GM12801 (cell line): ENCODE measurements at regions not wholly inside any gene's neighbourhood (a gene's known extent, or its start where the extent isn't known, plus 50 kb on each side); places are given as distances from the start of the nearest gene placed in this dataset.

ENCODE experiments used
- TF ChIP-seq, protein P1 (sequence below): IDR thresholded peaks from one replicate; pipeline ENCODE4 v1.5.1; 2011; ENCODE audit warnings: control low read depth; ENCODE audit not compliant: insufficient read length; ENCODE audit errors: extremely low read depth

DNA sequence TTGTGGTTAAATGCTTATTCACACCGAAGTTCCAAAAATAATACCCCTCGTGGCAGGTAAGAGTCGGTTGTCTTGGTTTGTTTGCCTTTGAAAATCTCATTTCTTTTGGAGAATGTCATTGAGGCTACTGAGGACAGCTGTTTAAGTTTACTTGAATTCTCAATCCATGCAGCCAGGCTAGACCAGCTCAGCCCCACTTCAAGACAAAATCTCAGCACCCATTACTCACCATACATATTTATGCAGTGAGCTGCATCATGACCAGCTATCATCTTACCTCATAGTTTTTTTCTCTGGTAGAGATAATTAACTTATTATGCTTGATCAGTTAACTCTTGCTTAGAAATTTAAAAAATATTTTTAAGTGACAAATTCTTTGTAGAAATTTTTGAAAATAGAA is 115.9 kb downstream of the HAUS1 start:
- TF ChIP-seq, protein P1, sequence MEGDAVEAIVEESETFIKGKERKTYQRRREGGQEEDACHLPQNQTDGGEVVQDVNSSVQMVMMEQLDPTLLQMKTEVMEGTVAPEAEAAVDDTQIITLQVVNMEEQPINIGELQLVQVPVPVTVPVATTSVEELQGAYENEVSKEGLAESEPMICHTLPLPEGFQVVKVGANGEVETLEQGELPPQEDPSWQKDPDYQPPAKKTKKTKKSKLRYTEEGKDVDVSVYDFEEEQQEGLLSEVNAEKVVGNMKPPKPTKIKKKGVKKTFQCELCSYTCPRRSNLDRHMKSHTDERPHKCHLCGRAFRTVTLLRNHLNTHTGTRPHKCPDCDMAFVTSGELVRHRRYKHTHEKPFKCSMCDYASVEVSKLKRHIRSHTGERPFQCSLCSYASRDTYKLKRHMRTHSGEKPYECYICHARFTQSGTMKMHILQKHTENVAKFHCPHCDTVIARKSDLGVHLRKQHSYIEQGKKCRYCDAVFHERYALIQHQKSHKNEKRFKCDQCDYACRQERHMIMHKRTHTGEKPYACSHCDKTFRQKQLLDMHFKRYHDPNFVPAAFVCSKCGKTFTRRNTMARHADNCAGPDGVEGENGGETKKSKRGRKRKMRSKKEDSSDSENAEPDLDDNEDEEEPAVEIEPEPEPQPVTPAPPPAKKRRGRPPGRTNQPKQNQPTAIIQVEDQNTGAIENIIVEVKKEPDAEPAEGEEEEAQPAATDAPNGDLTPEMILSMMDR: no peak

DNA sequence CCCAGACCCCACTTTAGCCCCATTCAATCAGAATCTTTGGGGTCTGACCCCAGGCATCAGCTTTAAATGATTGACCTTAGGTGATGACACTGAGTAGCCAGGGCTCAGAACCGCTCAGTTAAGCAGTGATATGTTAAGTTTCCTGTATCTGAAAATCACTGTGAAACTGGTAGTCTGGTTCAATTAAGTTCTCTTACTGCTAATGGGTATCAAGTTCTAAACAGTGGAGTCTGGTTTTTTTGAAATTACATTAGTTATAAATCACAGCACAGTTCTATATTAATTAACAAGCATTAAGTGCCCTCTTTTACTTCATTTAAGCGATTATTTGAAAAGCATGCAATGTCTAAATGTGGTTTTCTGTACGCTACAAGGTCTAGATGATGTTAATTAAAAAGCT is 117.9 kb downstream of the HAUS1 start:
- TF ChIP-seq, protein P1: no peak

DNA sequence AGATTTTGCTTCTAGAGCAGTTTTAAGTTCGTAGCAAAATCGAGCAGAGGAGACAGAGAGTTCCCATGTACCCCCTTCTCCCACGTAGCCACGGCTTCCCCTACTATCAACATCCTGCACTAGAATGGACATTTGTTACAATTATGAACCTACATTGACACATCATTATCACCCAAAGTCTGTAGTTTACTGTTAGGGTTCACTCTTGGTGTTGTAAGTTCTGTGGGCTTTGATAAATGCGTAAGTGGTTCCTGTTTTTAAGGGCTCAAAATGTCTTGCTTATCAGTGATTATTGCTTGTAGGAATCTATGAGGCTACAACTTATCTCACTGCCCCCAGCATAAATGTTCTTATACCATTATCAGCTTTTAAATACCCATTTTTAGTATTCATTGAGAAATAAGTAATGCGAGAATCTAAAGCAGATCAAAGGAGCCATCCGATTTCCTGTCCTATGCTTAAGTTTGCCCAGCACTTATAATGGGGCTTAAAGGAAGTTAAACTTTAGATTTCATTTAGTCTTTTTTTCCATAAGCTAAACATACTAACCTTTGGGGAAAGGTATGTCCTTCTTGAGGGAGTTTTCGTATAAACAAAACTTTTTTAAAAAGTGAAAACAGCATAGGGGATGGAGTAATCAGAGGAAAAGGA is 118.7 kb downstream of the HAUS1 start:
- TF ChIP-seq, protein P1: no peak

DNA sequence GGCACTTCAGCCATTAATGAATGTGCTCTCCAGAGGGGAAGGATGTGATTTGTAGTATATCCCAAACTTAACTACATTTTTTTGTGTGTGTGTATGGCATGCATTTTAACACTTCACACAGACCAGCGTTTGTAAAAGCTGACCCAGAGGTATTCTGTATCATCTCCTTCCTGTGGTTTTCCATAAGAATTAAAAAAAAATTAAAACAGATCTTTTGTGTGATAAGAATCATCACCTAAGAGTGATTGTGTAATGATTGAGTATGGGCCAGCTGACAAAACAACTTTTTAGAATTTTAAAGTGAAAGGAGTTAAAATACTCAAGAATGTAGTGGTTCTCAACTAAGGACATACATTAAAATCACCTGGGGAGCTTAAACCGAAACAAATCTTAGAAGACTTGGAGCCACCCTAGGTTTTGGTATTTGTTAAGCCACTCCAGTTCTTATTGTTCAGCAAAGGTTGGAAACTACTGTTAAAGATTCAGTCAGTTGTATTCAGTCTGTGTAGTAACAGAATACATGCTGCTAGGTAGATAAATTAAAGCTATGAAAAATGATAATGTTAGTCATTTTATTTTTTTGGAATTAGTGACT is 120.1 kb downstream of the HAUS1 start:
- TF ChIP-seq, protein P1: no peak

DNA sequence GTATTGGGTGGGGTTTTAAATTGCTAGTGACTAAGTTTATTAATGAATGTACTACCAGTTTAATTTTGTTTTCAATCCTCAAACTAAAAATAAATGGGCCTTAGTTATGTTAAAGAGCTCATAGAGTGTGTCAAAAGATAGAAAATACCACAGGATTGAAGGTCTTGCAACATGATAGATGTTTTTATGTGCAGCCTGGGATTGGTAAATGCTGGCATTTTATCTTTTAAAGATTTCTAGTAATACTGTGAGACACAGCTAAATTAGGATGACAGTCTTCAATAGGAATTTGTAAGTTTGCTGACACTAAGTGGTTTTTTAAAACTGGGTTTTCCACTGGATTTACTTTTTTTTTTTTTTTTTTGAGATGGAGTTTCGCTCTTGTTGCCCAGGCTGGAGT is 122.3 kb downstream of the HAUS1 start:
- TF ChIP-seq, protein P1: no peak

DNA sequence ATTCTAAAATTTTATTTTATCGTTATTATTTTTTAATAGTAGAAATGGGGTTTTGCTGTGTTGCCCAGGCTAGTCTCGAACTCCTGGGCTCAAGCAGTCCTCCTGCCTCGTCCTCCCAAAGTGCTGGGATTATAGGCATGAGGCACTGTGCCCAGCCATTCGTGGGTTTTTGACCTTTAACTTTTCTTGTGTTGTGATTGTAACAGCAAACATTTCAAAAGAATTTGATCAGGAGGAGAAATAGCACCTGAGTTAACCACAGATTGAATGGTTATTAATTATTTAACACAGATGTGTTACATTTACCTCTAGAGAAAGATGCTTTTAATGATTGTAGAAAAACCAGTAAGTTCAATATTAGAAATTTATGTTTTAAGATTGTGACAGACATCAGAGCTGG is 132.0 kb downstream of the HAUS1 start:
- TF ChIP-seq, protein P1: no peak

DNA sequence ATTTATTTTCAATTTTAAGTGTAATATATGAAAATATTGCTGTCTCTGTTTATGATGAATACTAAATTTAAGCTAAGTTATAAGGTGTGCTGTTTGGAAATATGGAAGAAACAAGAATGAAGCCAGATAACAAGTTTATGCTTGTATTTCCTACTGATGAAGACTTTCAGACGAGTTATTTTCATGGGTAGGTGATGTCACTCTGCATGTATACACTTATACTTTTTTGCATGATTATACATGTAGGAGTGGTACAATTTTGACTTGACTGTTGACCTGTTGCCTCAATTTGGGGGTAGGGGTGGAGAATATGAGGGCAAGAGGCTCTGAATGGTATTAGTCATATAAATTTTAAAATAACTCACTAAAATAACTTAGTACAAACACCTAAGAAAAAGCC is 133.7 kb downstream of the HAUS1 start:
- TF ChIP-seq, protein P1: no peak
